EH (cell line): ENCODE measurements at regions not wholly inside any gene's neighbourhood (a gene's known extent, or its start where the extent isn't known, plus 50 kb on each side); places are given as distances from the start of the nearest gene placed in this dataset.

Experiments
- DNase-seq: peaks from one replicate; pipeline ENCODE4 v3.0.0-alpha.2; 2015; ENCODE audit warnings: low read depth

DNA sequence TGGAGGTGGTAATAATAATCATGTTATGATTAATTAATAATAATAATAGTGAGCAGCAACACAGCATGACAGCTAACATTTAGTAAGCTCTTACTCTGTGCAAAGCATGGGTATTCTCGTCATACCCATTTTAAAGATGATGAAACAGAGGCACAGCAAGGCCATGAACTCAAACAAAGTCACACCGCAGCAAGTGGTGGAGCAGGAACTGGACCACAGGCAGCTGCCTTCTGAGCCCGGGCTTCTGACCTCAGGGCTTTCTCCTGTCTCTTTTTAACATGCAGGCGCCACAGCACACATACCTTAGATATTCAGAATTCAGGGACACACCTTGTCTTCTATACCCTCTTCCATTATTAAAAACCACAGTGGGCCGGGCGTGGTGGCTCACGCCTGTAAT, 50.7 kb upstream of the SPATA12 start:
- DNase-seq = no peak

DNA sequence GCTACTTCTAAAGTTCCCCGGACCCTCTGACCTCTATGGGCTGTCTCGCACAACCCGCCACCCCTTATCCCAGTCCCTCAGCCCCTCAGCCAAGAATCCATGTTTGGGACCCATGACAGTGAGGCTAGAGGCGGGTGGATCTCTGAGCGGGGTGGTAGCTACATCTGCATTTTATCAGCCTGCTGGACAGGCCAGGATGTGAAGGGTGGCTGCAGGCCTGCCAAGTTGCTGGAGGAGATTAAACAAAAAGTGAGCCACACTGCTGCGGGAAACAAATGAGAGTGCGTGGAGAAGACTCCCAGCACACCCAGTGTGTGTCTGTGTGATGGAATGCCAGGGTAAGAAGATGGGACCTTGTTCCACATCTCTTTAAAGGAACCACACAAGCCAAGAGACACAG, 51.1 kb upstream of the SPATA12 start:
- no peak for DNase-seq

DNA sequence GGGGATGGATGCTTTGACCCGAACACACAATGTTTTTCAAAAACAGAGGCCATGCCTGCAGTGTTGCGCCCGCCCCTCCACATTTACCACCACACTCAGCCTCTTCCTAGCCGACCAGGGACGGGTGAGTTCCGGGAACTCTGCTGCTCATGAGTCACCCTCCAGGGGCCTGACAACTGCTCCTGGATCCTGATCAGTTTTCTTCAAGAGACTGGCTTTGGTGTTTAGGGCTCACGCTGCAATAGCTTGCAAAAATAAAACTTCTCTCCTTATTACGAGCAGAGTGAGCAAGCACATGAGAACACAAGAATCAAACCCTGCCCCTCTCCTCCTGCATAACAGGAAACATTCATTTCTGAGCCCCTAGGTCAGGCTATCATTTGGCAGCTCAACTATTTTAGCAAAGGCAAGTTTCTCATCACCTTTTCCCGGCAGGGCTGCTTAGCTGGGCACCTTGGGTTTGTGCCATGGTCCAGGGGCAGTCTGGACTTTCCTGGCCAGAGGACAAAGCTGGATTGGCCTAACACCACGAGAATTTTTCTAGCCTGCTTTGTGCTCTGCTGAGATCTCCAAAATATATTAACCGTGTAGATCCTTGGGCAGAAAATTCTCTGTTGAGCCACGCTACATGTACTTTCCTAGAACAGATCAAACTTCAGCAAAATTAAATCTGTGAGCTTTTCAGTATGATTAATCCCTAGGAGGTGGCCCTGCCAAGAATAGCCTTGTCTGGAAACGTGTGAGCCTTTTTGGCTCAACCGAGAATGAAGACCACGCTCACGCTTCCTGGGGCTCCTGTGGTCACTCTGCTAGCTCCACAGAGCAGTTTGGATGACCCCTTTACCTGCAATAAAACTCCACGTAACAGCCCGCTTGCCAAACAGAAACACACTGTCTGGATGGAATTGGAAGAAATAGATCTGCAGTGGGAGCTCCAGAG, 52.7 kb upstream of the SPATA12 start:
- DNase-seq = peak; percentile 75

DNA sequence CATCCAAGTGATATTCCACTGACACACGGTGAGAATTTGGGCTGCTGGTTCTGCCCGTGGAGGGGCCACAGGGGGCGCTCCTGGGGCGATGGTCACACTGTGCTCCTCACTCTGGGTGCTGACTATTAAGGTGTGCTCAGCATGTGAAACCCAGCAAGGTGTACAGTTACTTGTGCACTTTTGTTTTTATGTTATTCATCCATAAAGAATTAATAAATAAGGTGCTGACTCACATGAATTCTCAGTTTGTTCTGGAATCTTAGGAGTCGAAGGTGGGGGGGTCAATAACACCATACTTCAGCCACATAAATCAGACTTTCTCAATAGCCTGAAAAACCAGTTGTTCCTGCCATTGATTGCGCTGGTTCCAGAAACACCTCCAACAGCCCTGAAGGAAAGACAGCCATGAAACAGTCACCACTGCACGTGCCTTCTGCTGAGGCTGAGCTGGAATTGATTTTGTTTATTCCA, 53.5 kb upstream of the SPATA12 start:
- no peak for DNase-seq

DNA sequence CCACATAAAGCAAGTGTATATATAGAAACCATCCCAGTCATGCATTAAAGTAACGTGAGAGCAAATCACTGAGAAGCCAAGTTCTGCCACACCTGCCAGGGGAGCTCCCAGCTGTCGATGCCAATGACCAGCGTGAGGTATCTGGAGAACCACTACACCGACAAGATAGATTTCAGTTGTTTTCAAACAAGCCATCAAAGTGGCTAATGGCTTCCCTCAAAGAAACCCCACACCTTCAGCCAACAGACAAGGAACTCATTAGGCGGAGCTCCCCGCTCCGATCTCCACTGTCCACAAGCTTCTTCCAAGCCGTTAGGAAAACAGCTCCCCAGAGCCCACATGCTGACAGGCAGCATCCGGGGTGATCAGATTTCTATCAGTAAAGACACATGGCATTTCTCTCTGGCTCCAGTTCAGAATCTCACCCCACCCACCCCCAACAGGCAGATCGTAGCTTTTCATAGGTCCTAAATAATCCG, 54.2 kb upstream of the SPATA12 start:
- no peak for DNase-seq

DNA sequence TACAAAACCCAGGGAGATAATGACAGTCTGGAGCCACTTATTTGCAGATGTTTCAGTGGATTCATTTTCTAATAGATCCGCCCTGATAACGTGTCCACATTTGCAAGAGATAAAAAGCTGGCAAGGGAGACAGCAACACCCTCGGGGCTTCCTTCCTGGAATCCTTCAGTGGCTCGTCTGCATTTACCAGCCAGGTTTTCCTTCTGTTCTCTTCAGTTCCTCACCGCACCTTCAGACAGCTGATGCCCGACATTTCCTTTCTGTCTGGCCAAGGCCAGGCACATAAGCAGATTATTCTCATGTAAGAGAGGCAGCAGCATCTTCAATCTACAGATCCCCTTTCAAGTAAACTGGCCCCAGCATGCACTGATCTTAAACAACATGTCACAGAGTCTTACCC, 56.2 kb upstream of the SPATA12 start:
- DNase-seq = no peak

DNA sequence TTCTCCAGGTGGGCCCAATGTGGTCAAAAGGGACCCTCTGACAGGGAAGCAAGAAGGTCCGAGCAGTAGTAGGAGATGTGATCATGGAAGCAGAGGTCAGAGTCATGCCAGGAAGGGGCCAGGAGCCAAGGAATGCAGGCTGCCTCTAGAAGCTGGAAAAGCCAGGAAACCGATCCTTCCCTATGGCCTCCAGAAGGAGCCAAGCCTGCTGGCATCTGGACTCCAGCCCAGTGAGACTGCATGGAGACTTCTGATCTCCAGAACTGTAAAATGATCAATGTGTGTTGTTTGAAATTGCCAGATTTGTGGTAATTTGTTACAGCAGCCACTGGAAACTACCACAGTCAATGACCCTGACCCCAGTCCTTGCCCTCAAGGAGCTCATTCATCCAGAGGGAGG, 56.8 kb upstream of the SPATA12 start:
- no peak for DNase-seq

DNA sequence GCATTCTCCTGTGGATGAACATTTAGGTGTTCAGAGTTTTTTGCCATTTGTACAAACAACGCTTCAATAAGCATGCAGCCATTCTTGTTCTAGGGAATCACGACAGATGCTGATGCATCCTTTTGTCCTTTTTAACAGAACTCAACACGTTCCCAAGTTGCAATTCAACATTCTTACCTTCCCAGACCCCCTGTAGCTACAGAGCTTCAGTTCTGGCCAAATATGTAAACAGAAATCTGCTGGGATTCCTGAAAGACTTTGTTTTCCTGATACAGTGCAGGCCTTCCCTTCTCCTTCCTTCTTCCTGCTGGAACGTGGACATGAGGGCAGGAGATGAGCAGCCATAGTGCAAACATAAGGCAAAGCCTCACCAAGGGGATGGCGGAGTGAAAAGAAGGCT, 59.1 kb upstream of the SPATA12 start:
- DNase-seq = no peak

DNA sequence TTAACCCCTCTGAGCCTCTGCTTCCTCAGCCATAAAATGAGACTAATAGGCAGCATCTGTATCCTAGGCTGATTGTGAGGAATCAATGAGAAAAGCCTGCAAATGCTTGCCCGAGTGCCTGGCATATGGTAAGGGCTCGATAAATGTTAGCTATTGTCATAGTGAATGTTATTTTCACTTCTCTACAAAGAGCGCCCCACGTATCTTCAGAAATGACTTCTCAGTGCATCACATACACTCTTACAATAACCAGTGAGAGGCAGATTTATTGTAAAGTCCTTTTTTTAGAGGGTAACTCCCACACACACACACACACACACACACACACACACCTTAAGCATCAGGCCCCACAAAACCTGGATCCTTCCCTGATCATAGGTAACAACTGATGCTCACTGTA, 60.5 kb upstream of the SPATA12 start:
- DNase-seq = no peak

DNA sequence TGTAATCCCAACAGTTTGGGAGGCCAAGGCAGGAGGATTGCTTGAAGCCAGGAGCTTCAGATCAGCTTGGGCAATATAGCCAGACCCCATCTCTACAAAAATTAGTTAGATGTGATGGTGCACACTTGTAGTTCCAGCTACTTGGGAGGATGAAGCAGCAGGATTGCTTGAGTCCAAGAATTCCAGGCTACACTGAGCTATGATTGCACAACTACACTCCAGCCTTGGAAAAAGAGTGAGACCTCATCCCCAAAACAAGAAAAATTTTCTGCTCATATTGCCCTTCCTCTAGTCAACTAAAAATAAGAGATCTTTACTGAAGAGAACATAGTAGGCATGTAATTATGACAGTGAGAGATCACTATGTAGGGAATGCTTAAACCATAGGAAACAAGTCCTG, 60.9 kb upstream of the SPATA12 start:
- DNase-seq = no peak

DNA sequence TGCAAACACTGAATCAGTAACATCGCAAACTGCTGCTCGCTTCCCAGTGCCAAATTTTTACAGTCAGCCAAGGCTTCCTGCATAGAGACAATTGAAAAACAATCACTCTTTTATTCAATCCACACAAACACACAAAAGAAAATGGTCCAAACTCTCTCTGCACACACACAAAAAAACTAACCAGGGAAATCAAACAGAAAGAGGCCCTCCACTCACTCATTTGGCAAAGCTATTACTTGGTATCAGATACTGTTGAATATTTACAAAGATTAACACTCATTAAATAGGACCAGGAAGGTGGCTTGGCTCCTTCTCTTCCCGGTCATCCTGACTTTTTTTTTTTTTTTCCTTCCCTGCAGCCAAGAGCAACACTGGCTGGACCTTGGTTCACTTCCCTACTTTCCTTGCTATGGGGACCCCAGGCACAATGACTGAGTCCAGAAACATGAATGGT, 62.4 kb upstream of the SPATA12 start:
- no peak for DNase-seq

DNA sequence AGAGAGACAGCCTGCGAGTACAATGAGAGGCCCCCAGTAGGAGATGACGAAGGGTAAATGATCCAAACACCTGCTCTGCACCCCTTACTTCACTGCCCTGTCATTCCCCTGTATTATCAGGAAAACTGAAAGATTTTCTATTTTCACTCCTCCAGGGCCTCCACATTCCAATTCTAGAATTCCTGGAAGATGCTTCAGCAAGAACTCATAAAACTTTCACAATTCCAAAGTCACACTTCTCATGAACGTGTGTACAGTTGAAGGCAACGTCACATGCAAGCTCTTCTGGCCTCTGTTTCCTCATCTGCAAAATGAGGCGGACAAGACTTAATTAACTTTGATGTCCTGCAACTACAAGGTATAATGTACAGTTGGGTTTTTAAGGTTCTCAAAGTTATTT, 62.8 kb upstream of the SPATA12 start:
- peak; percentile 68 for DNase-seq

DNA sequence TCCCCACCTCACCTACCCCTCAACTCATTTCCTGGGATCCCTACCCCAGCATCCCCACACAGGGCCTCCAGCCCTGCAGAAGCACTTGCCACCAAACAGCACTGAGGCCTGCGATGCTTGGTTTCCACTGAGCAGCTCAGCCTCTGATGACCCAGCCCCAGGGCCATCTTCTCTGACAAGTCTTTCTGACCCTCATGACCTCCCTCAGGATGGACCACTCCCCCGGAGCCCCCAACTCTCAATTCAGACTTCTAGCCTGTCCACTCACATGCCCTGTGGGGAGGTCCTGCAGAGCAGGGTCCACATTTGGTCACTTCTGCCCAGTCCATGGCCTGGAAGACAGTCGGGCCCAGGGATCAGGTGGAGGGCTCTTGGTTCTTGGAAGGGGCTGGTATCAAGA, 63.4 kb upstream of the SPATA12 start:
- no peak for DNase-seq

DNA sequence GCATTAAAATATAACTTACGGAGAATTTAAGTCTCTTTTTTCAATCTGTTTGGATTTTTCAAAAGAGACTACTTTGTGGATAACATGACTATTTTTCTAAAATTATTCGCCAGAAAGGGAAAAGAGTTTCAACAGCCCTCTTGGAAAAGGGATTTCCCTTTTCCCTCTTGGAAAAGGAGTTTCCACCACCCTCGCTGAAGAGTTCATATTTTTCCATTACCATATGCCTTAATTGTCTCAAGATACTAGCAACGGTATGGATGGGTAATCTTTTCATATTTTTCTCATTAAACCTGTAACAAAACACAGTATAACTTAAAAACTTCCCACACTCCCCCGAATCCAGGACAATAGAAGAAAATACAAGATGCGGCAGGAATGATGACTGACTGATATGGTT, 66.1 kb upstream of the SPATA12 start:
- no peak for DNase-seq

DNA sequence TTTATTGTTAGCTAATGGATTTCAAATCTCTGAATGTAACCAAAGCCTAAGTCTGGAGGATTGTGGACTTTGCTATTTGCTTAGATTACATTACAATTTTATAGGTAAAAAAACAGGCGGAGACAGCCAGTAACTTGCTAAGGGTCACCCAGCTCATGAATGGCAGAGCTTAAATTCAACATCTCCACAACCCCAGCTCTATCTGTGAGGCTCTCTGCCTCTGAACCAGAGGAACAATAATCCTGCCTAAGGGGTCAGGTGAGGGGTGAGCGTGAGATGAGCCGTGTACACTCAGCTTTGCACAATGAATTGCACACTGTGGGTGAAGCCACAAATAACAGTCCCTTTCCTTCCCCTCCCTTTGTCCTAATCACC, 69.8 kb upstream of the SPATA12 start:
- DNase-seq = no peak

DNA sequence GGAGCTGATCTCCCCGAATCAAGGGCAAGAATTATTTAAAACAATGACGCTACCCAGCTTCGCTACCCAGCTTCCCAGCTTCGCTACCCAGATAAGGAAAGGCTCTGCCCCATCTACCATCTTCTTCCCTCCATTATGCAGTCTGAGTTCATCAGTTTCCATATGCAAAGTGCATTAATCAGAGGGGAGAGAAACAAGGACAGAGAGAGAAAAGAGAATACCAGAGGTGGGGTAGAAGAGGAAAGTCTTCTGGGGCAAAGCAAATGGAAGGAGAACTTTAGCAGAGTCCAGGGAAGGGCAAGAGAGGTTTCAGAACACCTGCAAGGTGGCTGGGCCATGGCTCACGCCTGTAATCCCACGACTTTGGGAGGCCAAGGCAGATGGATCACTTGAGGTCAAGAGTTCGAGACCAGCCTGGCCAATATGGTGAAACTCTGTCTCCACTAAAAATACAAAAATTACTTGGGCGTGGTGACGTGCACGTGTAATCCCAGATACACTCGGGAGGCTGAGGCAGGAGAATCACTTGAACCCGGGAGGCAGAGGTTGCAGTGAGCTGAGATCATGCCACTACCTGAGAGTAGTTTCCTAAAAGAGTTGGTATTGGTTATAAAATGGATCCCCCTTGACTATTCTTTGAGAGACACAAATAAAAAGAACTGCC, 70.4 kb upstream of the SPATA12 start:
- no peak for DNase-seq

DNA sequence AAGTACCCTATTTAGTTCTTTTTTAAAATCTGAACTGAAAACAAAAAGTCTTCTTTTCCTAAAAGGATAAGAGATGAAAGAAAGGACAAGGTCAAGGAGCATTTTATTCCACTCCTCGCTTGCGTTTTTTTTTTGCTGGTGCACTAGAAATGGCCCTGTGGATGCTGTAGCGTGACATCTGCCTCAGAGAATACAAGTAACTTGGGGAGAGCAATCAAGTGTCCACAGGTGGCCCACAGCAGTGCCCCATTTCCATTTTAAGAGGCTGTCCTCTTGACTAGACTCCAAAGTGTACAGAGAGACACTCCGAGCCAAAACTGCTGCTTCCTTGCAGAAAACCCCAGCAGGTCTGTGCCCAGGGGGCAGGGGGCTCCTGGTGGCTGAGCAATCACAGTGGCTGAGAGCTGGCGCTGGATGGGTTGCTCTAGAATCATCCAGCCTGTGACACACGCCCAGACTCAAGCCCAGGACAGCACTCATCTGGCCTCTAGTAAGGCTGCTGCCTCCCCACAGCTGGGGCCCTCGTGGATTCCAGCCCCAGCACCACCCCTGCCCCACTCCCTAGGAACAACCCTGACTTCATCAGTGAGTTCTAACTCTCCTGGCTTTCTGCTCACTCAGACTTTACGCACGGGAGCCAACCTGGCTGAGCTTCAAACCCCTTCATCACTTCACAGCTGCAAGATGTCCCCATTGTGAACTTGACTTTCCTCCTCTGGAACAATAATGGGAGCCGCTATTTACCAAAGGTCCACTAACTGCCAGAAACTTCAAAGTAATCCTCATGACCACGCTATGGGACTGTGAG, 71.1 kb upstream of the SPATA12 start:
- DNase-seq = no peak

DNA sequence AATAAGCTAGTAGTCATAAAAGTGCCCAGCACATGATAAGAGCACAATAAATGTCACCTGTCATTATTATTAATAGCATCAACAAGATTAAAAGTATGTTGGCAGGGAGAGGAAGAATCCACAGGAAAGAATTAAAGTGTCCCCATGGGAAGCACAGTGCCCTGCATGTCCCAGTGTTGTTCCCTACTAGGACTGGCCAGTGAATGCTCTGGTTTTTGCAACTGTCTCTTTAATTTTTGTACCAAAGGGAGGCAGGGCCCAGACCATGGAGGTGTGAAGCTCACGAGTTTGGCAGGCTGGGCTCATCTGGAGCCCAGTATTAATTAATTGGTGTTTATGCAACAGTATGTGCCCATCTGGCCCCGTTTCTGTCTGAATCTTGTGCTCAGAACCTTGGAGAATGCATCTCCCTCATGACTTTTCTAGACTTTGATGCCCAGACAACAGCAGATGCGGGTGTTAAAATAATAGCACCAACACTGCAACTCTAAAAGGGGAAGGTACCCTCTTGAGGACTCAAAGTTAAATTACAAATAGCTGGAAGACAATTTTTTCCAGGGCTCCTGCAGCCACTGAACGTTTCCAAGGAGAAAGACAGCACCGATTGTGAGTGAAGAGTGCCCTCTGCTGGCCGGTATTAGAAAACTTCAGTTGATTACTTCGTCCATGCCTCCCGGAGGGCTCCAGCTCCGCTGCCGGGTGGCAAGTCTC, 71.9 kb upstream of the SPATA12 start:
- peak; percentile 77 for DNase-seq

DNA sequence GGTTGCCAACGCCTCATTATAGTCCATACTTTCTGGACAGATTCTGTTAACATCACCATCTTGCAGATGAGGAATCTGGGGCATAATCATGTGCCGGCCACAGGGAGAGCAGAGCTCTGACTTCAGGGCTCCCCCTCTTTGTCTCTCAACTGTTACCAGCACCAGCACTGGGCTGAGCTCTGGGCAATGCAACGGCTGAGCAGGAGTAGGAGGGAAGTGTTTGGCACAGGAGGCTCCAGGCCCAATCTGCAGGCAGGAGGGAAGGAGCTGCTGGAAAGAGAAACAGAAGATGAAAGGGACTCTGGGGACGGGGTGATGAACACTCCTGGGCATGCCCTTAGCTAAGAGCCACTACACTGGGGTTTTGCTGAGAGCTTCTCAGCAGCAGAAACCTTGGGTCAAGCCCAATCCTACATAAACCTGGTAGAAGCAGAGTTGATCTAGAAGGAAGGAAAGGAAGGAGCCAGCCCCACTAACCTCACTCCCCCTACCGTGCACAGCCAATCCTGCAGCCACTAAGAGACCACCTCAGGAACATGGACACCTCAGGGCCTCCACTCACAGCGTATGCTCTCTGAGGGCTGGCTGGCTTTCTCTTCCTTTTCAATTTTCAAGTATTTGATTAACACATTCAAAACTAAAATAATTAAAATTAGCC, 73.1 kb upstream of the SPATA12 start:
- DNase-seq = no peak

DNA sequence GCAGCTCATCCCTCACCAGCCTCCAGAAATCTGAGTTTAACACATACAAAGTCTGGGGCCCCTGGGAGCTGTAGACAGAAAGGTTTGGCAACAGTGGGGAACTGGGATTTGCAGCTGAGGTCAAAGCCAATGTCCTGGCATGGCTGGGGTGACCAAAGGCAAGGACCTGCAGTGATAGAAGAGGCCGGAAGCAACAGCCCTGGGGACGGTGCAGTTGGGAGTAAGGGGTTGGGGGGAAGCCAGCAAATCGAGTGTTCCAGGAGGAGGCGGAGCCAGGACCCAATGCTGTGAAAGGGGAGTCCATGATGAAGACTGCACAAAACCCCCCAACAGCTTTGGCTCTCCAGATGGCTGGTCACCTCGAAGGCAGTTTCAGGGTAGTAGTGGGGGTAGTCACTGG, 74.1 kb upstream of the SPATA12 start:
- DNase-seq = no peak

DNA sequence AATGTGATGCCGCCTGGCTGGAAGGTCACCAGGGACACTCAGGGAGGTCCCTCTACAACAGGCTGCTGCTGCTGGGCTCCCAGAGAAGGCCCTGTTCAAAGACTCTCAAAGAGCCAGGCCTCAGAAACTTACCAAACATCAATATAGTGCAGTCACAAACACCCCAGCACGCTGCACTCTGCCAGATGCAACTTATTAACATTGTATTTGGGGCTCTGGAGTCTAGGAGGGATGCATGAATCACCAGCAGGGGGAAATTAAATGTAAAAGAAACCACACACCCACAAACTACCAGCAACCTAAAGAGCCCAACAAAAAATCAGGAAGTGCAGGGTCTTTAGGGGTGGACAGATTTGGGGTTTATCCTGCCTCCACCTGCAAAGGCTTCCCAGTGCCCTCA, 74.6 kb upstream of the SPATA12 start:
- peak; percentile 19 for DNase-seq
